MM.1S (cell line): ENCODE measurements at regions not wholly inside any gene's neighbourhood (a gene's known extent, or its start where the extent isn't known, plus 50 kb on each side); places are given as distances from the start of the nearest gene placed in this dataset.

Experiments
- DNase-seq: peaks from one replicate; pipeline ENCODE4 v3.0.0-alpha.2; 2015
- H2AFZ ChIP-seq: fragments of 300-600 bp; sonication (generic); 2 replicates; pipeline ENCODE4 v1.6.0; 2016; ENCODE audit warnings: antibody characterized with exemption, low read length
- H3F3A ChIP-seq: fragments of 300-600 bp; sonication (generic); 2 replicates; pipeline ENCODE4 v1.6.1; 2016; ENCODE audit warnings: mild to moderate bottlenecking, antibody characterized with exemption, low read length, moderate library complexity, mixed read lengths; ENCODE audit not compliant: insufficient read depth
- H3K27ac ChIP-seq: fragments of 300-600 bp; sonication (generic); 2 replicates; pipeline ENCODE4 v1.5.1; 2016; ENCODE audit warnings: mild to moderate bottlenecking, low read length
- H3K27me3 ChIP-seq: fragments of 300-600 bp; sonication (generic); replicated peaks from 2 replicates; pipeline ENCODE4 v1.6.0; 2016; ENCODE audit warnings: low read length; ENCODE audit not compliant: insufficient read depth
- H3K36me3 ChIP-seq: fragments of 300-600 bp; sonication (generic); replicated peaks from 2 replicates; pipeline ENCODE4 v1.6.1; 2016; ENCODE audit warnings: mild to moderate bottlenecking, low read length, mixed read lengths; ENCODE audit not compliant: insufficient read depth
- H3K4me1 ChIP-seq: fragments of 300-600 bp; sonication (generic); 2 replicates; pipeline ENCODE4 v1.6.1; 2016; ENCODE audit warnings: low read length, mixed read lengths
- H3K4me2 ChIP-seq: fragments of 300-600 bp; sonication (generic); 2 replicates; pipeline ENCODE4 v1.6.0; 2016; ENCODE audit warnings: low read depth, low read length
- H3K4me3 ChIP-seq: fragments of 300-600 bp; sonication (generic); 2 replicates; pipeline ENCODE4 v1.5.1; 2016; ENCODE audit warnings: low read length, mixed read lengths
- H3K79me2 ChIP-seq: fragments of 300-600 bp; sonication (generic); 2 replicates; pipeline ENCODE4 v1.6.1; 2016; ENCODE audit warnings: mixed run types, low read length, mixed read lengths
- H3K9ac ChIP-seq: fragments of 300-600 bp; sonication (generic); 2 replicates; pipeline ENCODE4 v1.6.1; 2016; ENCODE audit warnings: low read length, mixed read lengths
- H3K9me2 ChIP-seq: fragments of 300-600 bp; sonication (generic); replicated peaks from 2 replicates; pipeline ENCODE4 v1.6.1; 2016; ENCODE audit warnings: mild to moderate bottlenecking, low read length, mixed read lengths; ENCODE audit not compliant: insufficient read depth
- H3K9me3 ChIP-seq: fragments of 300-600 bp; sonication (generic); replicated peaks from 2 replicates; pipeline ENCODE4 v1.6.1; 2016; ENCODE audit warnings: mild to moderate bottlenecking, low read length, mixed read lengths; ENCODE audit not compliant: insufficient read depth
- H4K20me1 ChIP-seq: fragments of 300-600 bp; sonication (generic); 2 replicates; pipeline ENCODE4 v1.6.1; 2016; ENCODE audit warnings: mild to moderate bottlenecking, low read length, moderate library complexity, mixed read lengths; ENCODE audit not compliant: insufficient read depth
- EZH2 ChIP-seq: fragments of 300-600 bp; sonication (generic); optimal IDR thresholded peaks from 2 replicates; pipeline ENCODE3; 2017; ENCODE audit warnings: low read depth, mild to moderate bottlenecking, antibody characterized with exemption, low read length, mixed read lengths
- EZH2phosphoT487 ChIP-seq: fragments of 300-600 bp; sonication (generic); IDR thresholded peaks from 2 replicates; pipeline ENCODE4 v1.6.1; 2018; ENCODE audit warnings: antibody characterized with exemption, low read length
- TF ChIP-seq, protein P1 (sequence below): fragments of 300-600 bp; sonication (generic); IDR thresholded peaks from 2 replicates; pipeline ENCODE4 v1.5.1; 2016; ENCODE audit warnings: antibody characterized with exemption, low read length, mixed read lengths

DNA sequence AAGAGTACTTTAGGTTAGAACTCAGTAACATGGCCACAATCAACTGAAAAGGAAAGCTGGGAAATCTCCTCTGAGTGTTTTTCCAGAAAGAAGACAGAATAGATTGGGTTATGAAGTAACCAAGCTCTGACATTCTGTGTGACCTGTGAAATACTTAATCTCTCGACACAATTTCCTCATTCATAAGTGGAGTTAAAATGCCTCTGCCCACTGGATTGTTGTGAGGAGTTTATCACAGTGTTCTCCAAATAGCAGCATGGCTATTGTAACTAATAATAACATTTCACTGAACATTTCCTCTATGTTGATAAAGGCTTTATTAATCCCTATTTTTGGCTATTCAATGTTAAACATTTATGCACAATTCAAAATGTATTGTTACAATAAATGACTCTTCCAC is 311.0 kb downstream of the GABRB2 start:
- DNase-seq = no peak

GRCh38 chr5:161233553-161233952 is 313.0 kb downstream of the GABRB2 start:
- no peaks in the 10 kb centered on the region for H3K79me2 ChIP-seq
- no peaks in the 10 kb centered on the region for H3K9me3 ChIP-seq
- TF ChIP-seq, protein P1, sequence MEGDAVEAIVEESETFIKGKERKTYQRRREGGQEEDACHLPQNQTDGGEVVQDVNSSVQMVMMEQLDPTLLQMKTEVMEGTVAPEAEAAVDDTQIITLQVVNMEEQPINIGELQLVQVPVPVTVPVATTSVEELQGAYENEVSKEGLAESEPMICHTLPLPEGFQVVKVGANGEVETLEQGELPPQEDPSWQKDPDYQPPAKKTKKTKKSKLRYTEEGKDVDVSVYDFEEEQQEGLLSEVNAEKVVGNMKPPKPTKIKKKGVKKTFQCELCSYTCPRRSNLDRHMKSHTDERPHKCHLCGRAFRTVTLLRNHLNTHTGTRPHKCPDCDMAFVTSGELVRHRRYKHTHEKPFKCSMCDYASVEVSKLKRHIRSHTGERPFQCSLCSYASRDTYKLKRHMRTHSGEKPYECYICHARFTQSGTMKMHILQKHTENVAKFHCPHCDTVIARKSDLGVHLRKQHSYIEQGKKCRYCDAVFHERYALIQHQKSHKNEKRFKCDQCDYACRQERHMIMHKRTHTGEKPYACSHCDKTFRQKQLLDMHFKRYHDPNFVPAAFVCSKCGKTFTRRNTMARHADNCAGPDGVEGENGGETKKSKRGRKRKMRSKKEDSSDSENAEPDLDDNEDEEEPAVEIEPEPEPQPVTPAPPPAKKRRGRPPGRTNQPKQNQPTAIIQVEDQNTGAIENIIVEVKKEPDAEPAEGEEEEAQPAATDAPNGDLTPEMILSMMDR = no peak
- TF ChIP-seq EZH2phosphoT487 = no peak
- no peak for TF ChIP-seq EZH2
- H3K4me3 ChIP-seq = no peak overlapping the region
- no peak overlapping the region for H2AFZ ChIP-seq
- no peaks in the 10 kb centered on the region for H3F3A ChIP-seq
- H3K27me3 ChIP-seq = no peaks in the 10 kb centered on the region
- H3K4me2 ChIP-seq = no peak overlapping the region
- no peaks in the 10 kb centered on the region for H3K36me3 ChIP-seq
- H3K9me2 ChIP-seq = no peaks in the 10 kb centered on the region
- H3K4me1 ChIP-seq = no peaks in the 10 kb centered on the region
- H3K27ac ChIP-seq = no peak overlapping the region
- H4K20me1 ChIP-seq = no peaks in the 10 kb centered on the region
- no peak overlapping the region for H3K9ac ChIP-seq
- no peak for DNase-seq

More for the DNA sequence above, 311.0 kb downstream of the GABRB2 start:
- Histone ChIP-seq H2AFZ (no peak overlapping the region), H3K36me3 (no peaks in the 10 kb centered on the region), H3K27me3 (no peaks in the 10 kb centered on the region), H3K9me3 (no peaks in the 10 kb centered on the region), H3K9ac (no peak overlapping the region), H3K4me3 (no peak overlapping the region), H3K79me2 (no peaks in the 10 kb centered on the region), H3K4me1 (no peaks in the 10 kb centered on the region), H3K4me2 (no peak overlapping the region), H3K27ac (no peak overlapping the region), H3K9me2 (no peaks in the 10 kb centered on the region), H4K20me1 (no peaks in the 10 kb centered on the region), H3F3A (no peaks in the 10 kb centered on the region)
- TF ChIP-seq EZH2phosphoT487 (no peak), EZH2 (no peak)
- TF ChIP-seq, protein P1 = no peak

GRCh38 chr5:161230221-161230620 is 316.3 kb downstream of the GABRB2 start:
- H3F3A ChIP-seq = no peaks in the 10 kb centered on the region
- H3K27ac ChIP-seq = no peak overlapping the region
- DNase-seq = peak; percentile 7
- H3K9me2 ChIP-seq = no peaks in the 10 kb centered on the region
- no peaks in the 10 kb centered on the region for H3K36me3 ChIP-seq
- H2AFZ ChIP-seq = no peak overlapping the region
- H3K27me3 ChIP-seq = no peaks in the 10 kb centered on the region
- no peaks in the 10 kb centered on the region for H4K20me1 ChIP-seq
- no peak overlapping the region for H3K4me2 ChIP-seq
- H3K9ac ChIP-seq = no peak overlapping the region
- no peaks in the 10 kb centered on the region for H3K79me2 ChIP-seq
- no peaks in the 10 kb centered on the region for H3K9me3 ChIP-seq
- no peaks in the 10 kb centered on the region for H3K4me1 ChIP-seq
- TF ChIP-seq EZH2 (no peak), EZH2phosphoT487 (no peak)
- TF ChIP-seq, protein P1 = no peak
- no peak overlapping the region for H3K4me3 ChIP-seq
